HL-60 (cell line): ENCODE measurements at regions not wholly inside any gene's neighbourhood (a gene's known extent, or its start where the extent isn't known, plus 50 kb on each side); places are given as distances from the start of the nearest gene placed in this dataset.

Source experiments
- CTCF ChIP-seq: IDR thresholded peaks from one replicate; pipeline ENCODE4 v1.5.1; 2011; ENCODE audit warnings: low read length, control low read depth, inconsistent platforms; ENCODE audit not compliant: insufficient read depth
- GABPA ChIP-seq: IDR thresholded peaks from 2 replicates; pipeline ENCODE4 v1.6.1; 2012; ENCODE audit warnings: low read depth
- POLR2AphosphoS5 ChIP-seq: IDR thresholded peaks from 2 replicates; pipeline ENCODE4 v1.6.1; 2012; ENCODE audit warnings: low read depth
- REST ChIP-seq: IDR thresholded peaks from 2 replicates; pipeline ENCODE4 v1.6.1; 2012; ENCODE audit warnings: low read depth; ENCODE audit not compliant: insufficient replicate concordance
- SPI1 ChIP-seq: IDR thresholded peaks from 2 replicates; pipeline ENCODE4 v1.6.1; 2012; ENCODE audit warnings: low read depth, mild to moderate bottlenecking, borderline replicate concordance

GRCh38 chr2:193841384-193842150 is 1646.8 kb upstream of the TMEFF2 start:
- no peak for TF ChIP-seq REST
- TF ChIP-seq CTCF = no peak
- no peak for TF ChIP-seq POLR2AphosphoS5
- TF ChIP-seq SPI1 = no peak
- TF ChIP-seq GABPA = no peak
